MM.1S (cell line): ENCODE measurements at regions not wholly inside any gene's neighbourhood (a gene's known extent, or its start where the extent isn't known, plus 50 kb on each side); places are given as distances from the start of the nearest gene placed in this dataset.
"Not testable (repeated sequence)": the region's sequence is repeated elsewhere in the genome, so short reads cannot be mapped to it uniquely, and the experiment has no call there.

ENCODE experiments used
- CTCF ChIP-seq: fragments of 300-600 bp; sonication (generic); IDR thresholded peaks from 2 replicates; pipeline ENCODE4 v1.5.1; 2016; ENCODE audit warnings: antibody characterized with exemption, low read length, mixed read lengths
- EZH2 ChIP-seq: fragments of 300-600 bp; sonication (generic); optimal IDR thresholded peaks from 2 replicates; pipeline ENCODE3; 2017; ENCODE audit warnings: low read depth, mild to moderate bottlenecking, antibody characterized with exemption, low read length, mixed read lengths
- EZH2phosphoT487 ChIP-seq: fragments of 300-600 bp; sonication (generic); IDR thresholded peaks from 2 replicates; pipeline ENCODE4 v1.6.1; 2018; ENCODE audit warnings: antibody characterized with exemption, low read length

GRCh38 chr12:54117392-54117791 lies 63.8 kb downstream of the HOXC4 start:
- TF ChIP-seq EZH2phosphoT487, CTCF, EZH2: not testable (repeated sequence)
